ENCODE measurements at regions not wholly inside any gene's neighbourhood (a gene's known extent, or its start where the extent isn't known, plus 50 kb on each side); places are given as distances from the start of the nearest gene placed in this dataset.
"Not testable (repeated sequence)": the region's sequence is repeated elsewhere in the genome, so short reads cannot be mapped to it uniquely, and the experiment has no call there.

GRCh38 chr20:26324177-26324576 is 627.5 kb upstream of the ZNF337 start:
- no peaks in the 10 kb centered on the region for H3K9me3 ChIP-seq (ENCODE audit: insufficient read depth, low read depth, low read length)
- DNase-seq: no peak
- WGBS (ENCODE audit: extremely low coverage, insufficient coverage, insufficient read length): no CpG with 5 or more reads among the region's 5 CpGs
- no peak overlapping the region for H2BK120ac ChIP-seq (ENCODE audit: insufficient read depth, low read length, poor library complexity)
- H3K36me3 ChIP-seq (ENCODE audit: control insufficient read depth in 1 of 2, insufficient read depth in 2 of 2, low read length in 2 of 2): no peaks in the 10 kb centered on the region
- H3K4ac ChIP-seq (ENCODE audit: low read depth, low read length): no peak overlapping the region
- no peak overlapping the region for H3K9ac ChIP-seq (ENCODE audit: low read length)
- H3K23ac ChIP-seq (ENCODE audit: low read length): no peak overlapping the region
- H3K79me2 ChIP-seq (ENCODE audit: control insufficient read depth, insufficient read depth, low read length, poor library complexity): no peaks in the 10 kb centered on the region
- H3K4me3 ChIP-seq (ENCODE audit: low read depth, low read length): no peak overlapping the region
- no peaks in the 10 kb centered on the region for H3K79me1 ChIP-seq (ENCODE audit: low read length)
- H4K12ac ChIP-seq (ENCODE audit: low read depth, low read length): no peak overlapping the region
- H2BK12ac ChIP-seq (ENCODE audit: low read length): no peak overlapping the region
- H2BK5ac ChIP-seq (ENCODE audit: low read depth, low read length, poor library complexity): no peak overlapping the region
- no peak overlapping the region for H2AFZ ChIP-seq (ENCODE audit: insufficient read depth, low read length, poor library complexity)
- H3K27ac ChIP-seq (ENCODE audit: low read depth, low read length): no peak overlapping the region
- no peak overlapping the region for H3K4me2 ChIP-seq (ENCODE audit: low read length)
- no peaks in the 10 kb centered on the region for H3K4me1 ChIP-seq (ENCODE audit: control insufficient read depth in 1 of 2, insufficient read depth in 2 of 2, low read length in 2 of 2)
- no peaks in the 10 kb centered on the region for H3K27me3 ChIP-seq (ENCODE audit: insufficient read depth, low read length)
- no peak overlapping the region for H4K91ac ChIP-seq (ENCODE audit: low read depth, low read length)
- H3K18ac ChIP-seq (ENCODE audit: low read length): no peak overlapping the region
- H2AK5ac ChIP-seq (ENCODE audit: low read length): no peak overlapping the region
- H3K14ac ChIP-seq (ENCODE audit: low read length): no peak overlapping the region
- H4K8ac ChIP-seq (ENCODE audit: low read depth, low read length): no peak overlapping the region

GRCh38 chr20:26315054-26315453 is 618.4 kb upstream of the ZNF337 start:
- no peak overlapping the region for H3K14ac ChIP-seq (ENCODE audit: low read length)
- no CpG with 5 or more reads among the region's 6 CpGs for WGBS (ENCODE audit: extremely low coverage, insufficient coverage, insufficient read length)

GRCh38 chr20:26309720-26310119 is 613.1 kb upstream of the ZNF337 start:
- H3K79me1 ChIP-seq (ENCODE audit: low read length); H3K18ac ChIP-seq (ENCODE audit: low read length); H2BK5ac ChIP-seq (ENCODE audit: low read depth, low read length, poor library complexity); H3K4me3 ChIP-seq (ENCODE audit: low read depth, low read length); H3K4ac ChIP-seq (ENCODE audit: low read depth, low read length); H3K9ac ChIP-seq (ENCODE audit: low read length); H3K23ac ChIP-seq (ENCODE audit: low read length); H3K4me1 ChIP-seq (ENCODE audit: control insufficient read depth in 1 of 2, insufficient read depth in 2 of 2, low read length in 2 of 2); H3K14ac ChIP-seq (ENCODE audit: low read length); H4K12ac ChIP-seq (ENCODE audit: low read depth, low read length); H2BK12ac ChIP-seq (ENCODE audit: low read length); H2AFZ ChIP-seq (ENCODE audit: insufficient read depth, low read length, poor library complexity); H4K91ac ChIP-seq (ENCODE audit: low read depth, low read length); H4K8ac ChIP-seq (ENCODE audit: low read depth, low read length); H3K4me2 ChIP-seq (ENCODE audit: low read length); H3K9me3 ChIP-seq (ENCODE audit: insufficient read depth, low read depth, low read length); H3K27me3 ChIP-seq (ENCODE audit: insufficient read depth, low read length); H2AK5ac ChIP-seq (ENCODE audit: low read length); DNase-seq; H3K36me3 ChIP-seq (ENCODE audit: control insufficient read depth in 1 of 2, insufficient read depth in 2 of 2, low read length in 2 of 2); H3K27ac ChIP-seq (ENCODE audit: low read depth, low read length); H3K79me2 ChIP-seq (ENCODE audit: control insufficient read depth, insufficient read depth, low read length, poor library complexity); H2BK120ac ChIP-seq (ENCODE audit: insufficient read depth, low read length, poor library complexity): not testable (repeated sequence)
- no CpG with 5 or more reads among the region's 3 CpGs for WGBS (ENCODE audit: extremely low coverage, insufficient coverage, insufficient read length)

More at GRCh38 chr20:26315054-26315453, 618.4 kb upstream of the ZNF337 start:
- H3K23ac ChIP-seq (ENCODE audit: low read length): no peak overlapping the region
- no peak overlapping the region for H2BK120ac ChIP-seq (ENCODE audit: insufficient read depth, low read length, poor library complexity)
- H4K8ac ChIP-seq (ENCODE audit: low read depth, low read length): no peak overlapping the region
- no peaks in the 10 kb centered on the region for H3K36me3 ChIP-seq (ENCODE audit: control insufficient read depth in 1 of 2, insufficient read depth in 2 of 2, low read length in 2 of 2)
- no peaks in the 10 kb centered on the region for H3K27me3 ChIP-seq (ENCODE audit: insufficient read depth, low read length)
- H3K79me1 ChIP-seq (ENCODE audit: low read length): no peaks in the 10 kb centered on the region
- no peaks in the 10 kb centered on the region for H3K9me3 ChIP-seq (ENCODE audit: insufficient read depth, low read depth, low read length)
- DNase-seq: no peak
- no peak overlapping the region for H3K18ac ChIP-seq (ENCODE audit: low read length)
- no peak overlapping the region for H4K12ac ChIP-seq (ENCODE audit: low read depth, low read length)
- H4K91ac ChIP-seq (ENCODE audit: low read depth, low read length): no peak overlapping the region
- no peak overlapping the region for H3K4me2 ChIP-seq (ENCODE audit: low read length)
- H3K27ac ChIP-seq (ENCODE audit: low read depth, low read length): no peak overlapping the region
- H3K4ac ChIP-seq (ENCODE audit: low read depth, low read length): no peak overlapping the region
- no peaks in the 10 kb centered on the region for H3K4me1 ChIP-seq (ENCODE audit: control insufficient read depth in 1 of 2, insufficient read depth in 2 of 2, low read length in 2 of 2)
- H3K9ac ChIP-seq (ENCODE audit: low read length): no peak overlapping the region
- no peaks in the 10 kb centered on the region for H3K79me2 ChIP-seq (ENCODE audit: control insufficient read depth, insufficient read depth, low read length, poor library complexity)
- H2BK5ac ChIP-seq (ENCODE audit: low read depth, low read length, poor library complexity): no peak overlapping the region
- no peak overlapping the region for H2AK5ac ChIP-seq (ENCODE audit: low read length)
- no peak overlapping the region for H2AFZ ChIP-seq (ENCODE audit: insufficient read depth, low read length, poor library complexity)
- no peak overlapping the region for H2BK12ac ChIP-seq (ENCODE audit: low read length)
- no peak overlapping the region for H3K4me3 ChIP-seq (ENCODE audit: low read depth, low read length)

GRCh38 chr20:26308961-26309360 is 612.3 kb upstream of the ZNF337 start:
- no peaks in the 10 kb centered on the region for H3K9me3 ChIP-seq (ENCODE audit: insufficient read depth, low read depth, low read length)
- no peaks in the 10 kb centered on the region for H3K4me1 ChIP-seq (ENCODE audit: control insufficient read depth in 1 of 2, insufficient read depth in 2 of 2, low read length in 2 of 2)
- no peak overlapping the region for H2BK12ac ChIP-seq (ENCODE audit: low read length)
- no peak for DNase-seq
- no peak overlapping the region for H3K14ac ChIP-seq (ENCODE audit: low read length)
- no peak overlapping the region for H4K91ac ChIP-seq (ENCODE audit: low read depth, low read length)
- H3K4me3 ChIP-seq (ENCODE audit: low read depth, low read length): no peak overlapping the region
- H3K79me1 ChIP-seq (ENCODE audit: low read length): no peaks in the 10 kb centered on the region
- H4K12ac ChIP-seq (ENCODE audit: low read depth, low read length): no peak overlapping the region
- no peak overlapping the region for H3K4ac ChIP-seq (ENCODE audit: low read depth, low read length)
- H4K8ac ChIP-seq (ENCODE audit: low read depth, low read length): no peak overlapping the region
- H3K79me2 ChIP-seq (ENCODE audit: control insufficient read depth, insufficient read depth, low read length, poor library complexity): no peaks in the 10 kb centered on the region
- H2BK5ac ChIP-seq (ENCODE audit: low read depth, low read length, poor library complexity): no peak overlapping the region
- H2AK5ac ChIP-seq (ENCODE audit: low read length): no peak overlapping the region
- H2AFZ ChIP-seq (ENCODE audit: insufficient read depth, low read length, poor library complexity): no peak overlapping the region
- no peaks in the 10 kb centered on the region for H3K36me3 ChIP-seq (ENCODE audit: control insufficient read depth in 1 of 2, insufficient read depth in 2 of 2, low read length in 2 of 2)
- no peaks in the 10 kb centered on the region for H3K27me3 ChIP-seq (ENCODE audit: insufficient read depth, low read length)
- H3K23ac ChIP-seq (ENCODE audit: low read length): no peak overlapping the region
- WGBS (ENCODE audit: extremely low coverage, insufficient coverage, insufficient read length): no CpG with 5 or more reads among the region's 2 CpGs
- no peak overlapping the region for H3K18ac ChIP-seq (ENCODE audit: low read length)
- H3K9ac ChIP-seq (ENCODE audit: low read length): no peak overlapping the region
- H3K27ac ChIP-seq (ENCODE audit: low read depth, low read length): no peak overlapping the region
- no peak overlapping the region for H3K4me2 ChIP-seq (ENCODE audit: low read length)
- no peak overlapping the region for H2BK120ac ChIP-seq (ENCODE audit: insufficient read depth, low read length, poor library complexity)
